Upper lobe of left lung (tissue), 4 donors: ENCODE measurements at regions not wholly inside any gene's neighbourhood (a gene's known extent, or its start where the extent isn't known, plus 50 kb on each side); places are given as distances from the start of the nearest gene placed in this dataset.
"Not testable (repeated sequence)": the region's sequence is repeated elsewhere in the genome, so short reads cannot be mapped to it uniquely, and the experiment has no call there.

ENCODE experiments used
- EP300 ChIP-seq, 4 donors: sonication (generic); formaldehyde crosslinking; IDR thresholded peaks; one replicate each; pipeline ENCODE4 v1.5.1; 2017; ENCODE audit warnings: antibody characterized with exemption in 4 of 4, control low read depth in 2 of 4
- TF ChIP-seq, protein P1 (sequence below), 6 experiments: fragments of 450-650 bp in 4 of 6; fragments of 200-600 bp in 2 of 6; sonication (generic) in 2 of 6; IDR thresholded peaks; one replicate each; pipeline ENCODE4 v1.5.1; 2016 to 2019; ENCODE audit warnings: antibody characterized with exemption in 6 of 6

DNA sequence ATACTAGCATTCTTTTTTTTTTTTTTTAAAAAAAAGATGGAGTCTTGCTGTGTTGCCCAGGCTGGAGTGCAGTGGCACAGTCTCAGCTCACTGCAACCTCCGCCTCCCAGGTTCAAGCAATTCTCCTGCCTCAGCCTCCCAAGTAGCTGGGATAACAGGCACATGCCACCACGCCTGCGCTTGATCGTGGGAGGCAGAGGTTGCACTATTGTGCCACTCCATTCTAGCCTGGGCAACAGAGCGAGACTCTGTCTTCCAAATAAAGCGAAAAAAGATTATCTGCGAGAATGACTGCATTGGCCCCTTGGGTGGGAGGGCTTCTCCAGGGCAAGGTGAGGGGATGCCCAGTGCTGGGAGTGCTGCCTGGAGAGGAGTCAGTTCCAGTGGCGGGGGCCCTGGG, 1357.1 kb downstream of the CDH12 start:
- TF ChIP-seq, protein P1, sequence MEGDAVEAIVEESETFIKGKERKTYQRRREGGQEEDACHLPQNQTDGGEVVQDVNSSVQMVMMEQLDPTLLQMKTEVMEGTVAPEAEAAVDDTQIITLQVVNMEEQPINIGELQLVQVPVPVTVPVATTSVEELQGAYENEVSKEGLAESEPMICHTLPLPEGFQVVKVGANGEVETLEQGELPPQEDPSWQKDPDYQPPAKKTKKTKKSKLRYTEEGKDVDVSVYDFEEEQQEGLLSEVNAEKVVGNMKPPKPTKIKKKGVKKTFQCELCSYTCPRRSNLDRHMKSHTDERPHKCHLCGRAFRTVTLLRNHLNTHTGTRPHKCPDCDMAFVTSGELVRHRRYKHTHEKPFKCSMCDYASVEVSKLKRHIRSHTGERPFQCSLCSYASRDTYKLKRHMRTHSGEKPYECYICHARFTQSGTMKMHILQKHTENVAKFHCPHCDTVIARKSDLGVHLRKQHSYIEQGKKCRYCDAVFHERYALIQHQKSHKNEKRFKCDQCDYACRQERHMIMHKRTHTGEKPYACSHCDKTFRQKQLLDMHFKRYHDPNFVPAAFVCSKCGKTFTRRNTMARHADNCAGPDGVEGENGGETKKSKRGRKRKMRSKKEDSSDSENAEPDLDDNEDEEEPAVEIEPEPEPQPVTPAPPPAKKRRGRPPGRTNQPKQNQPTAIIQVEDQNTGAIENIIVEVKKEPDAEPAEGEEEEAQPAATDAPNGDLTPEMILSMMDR (IDR thresholded peaks at IDR 0.05), result not testable (repeated sequence)
- TF ChIP-seq EP300 (IDR thresholded peaks at IDR 0.05), result not testable (repeated sequence)
